H9 (cell line): ENCODE measurements at regions not wholly inside any gene's neighbourhood (a gene's known extent, or its start where the extent isn't known, plus 50 kb on each side); places are given as distances from the start of the nearest gene placed in this dataset.

Source experiments
- DNase-seq: peaks from one replicate; pipeline ENCODE4 v3.0.0-alpha.2; 2017
- H2AFZ ChIP-seq: one replicate; pipeline ENCODE4 v1.6.1; 2013; ENCODE audit warnings: mild to moderate bottlenecking, low read length, control low read depth, moderate library complexity
- H2AK5ac ChIP-seq: 2 replicates; pipeline ENCODE4 v1.6.1; 2013; ENCODE audit warnings: low read length, control low read depth, mixed read lengths; ENCODE audit not compliant: insufficient read length
- H2BK120ac ChIP-seq: one replicate; pipeline ENCODE4 v1.6.1; 2013; ENCODE audit warnings: low read depth, mild to moderate bottlenecking, low read length, control low read depth, inconsistent platforms; ENCODE audit not compliant: poor library complexity, severe bottlenecking
- H2BK12ac ChIP-seq: 2 replicates; pipeline ENCODE4 v1.6.1; 2013; ENCODE audit warnings: low read length, control low read depth, mixed read lengths, low read depth; ENCODE audit not compliant: insufficient read length
- H2BK15ac ChIP-seq: 2 replicates; pipeline ENCODE4 v1.6.1; 2013; ENCODE audit warnings: low read depth, low read length, control low read depth
- H2BK20ac ChIP-seq: one replicate; pipeline ENCODE4 v1.6.1; 2013; ENCODE audit warnings: low read depth, mild to moderate bottlenecking, low read length, control low read depth, inconsistent platforms; ENCODE audit not compliant: poor library complexity, severe bottlenecking
- H2BK5ac ChIP-seq: 2 replicates; pipeline ENCODE4 v1.6.1; 2013; ENCODE audit warnings: low read length, control low read depth, mixed read lengths; ENCODE audit not compliant: insufficient read length
- H3K14ac ChIP-seq: 2 replicates; pipeline ENCODE4 v1.6.1; 2013; ENCODE audit warnings: low read length, control low read depth; ENCODE audit not compliant: insufficient read depth
- H3K18ac ChIP-seq: 2 replicates; pipeline ENCODE4 v1.6.1; 2013; ENCODE audit warnings: low read depth, mild to moderate bottlenecking, mixed read lengths, low read length, control low read depth; ENCODE audit not compliant: insufficient read length
- H3K23ac ChIP-seq: 2 replicates; pipeline ENCODE4 v1.6.1; 2013; ENCODE audit warnings: low read length, control low read depth, mixed read lengths, low read depth; ENCODE audit not compliant: insufficient read length
- H3K23me2 ChIP-seq: 2 replicates; pipeline ENCODE4 v1.6.1; 2013; ENCODE audit warnings: low read depth, mild to moderate bottlenecking, mixed read lengths, low read length, control low read depth; ENCODE audit not compliant: insufficient read length, poor library complexity, severe bottlenecking
- H3K27ac ChIP-seq: 2 replicates; pipeline ENCODE4 v1.5.1; 2013; ENCODE audit warnings: low read length, control low read depth, mixed read lengths, low read depth; ENCODE audit not compliant: insufficient read length
- H3K27me3 ChIP-seq: 2 replicates; pipeline ENCODE4 v1.6.1; 2013; ENCODE audit warnings: low read length, control low read depth, inconsistent platforms; ENCODE audit not compliant: insufficient read depth
- H3K4ac ChIP-seq: 2 replicates; pipeline ENCODE4 v1.6.1; 2013; ENCODE audit warnings: low read depth, mild to moderate bottlenecking, control low read depth, inconsistent platforms, low read length, moderate library complexity
- H3K4me1 ChIP-seq: 2 replicates; pipeline ENCODE4 v1.6.1; 2013; ENCODE audit warnings: low read length, control low read depth, inconsistent platforms; ENCODE audit not compliant: insufficient read depth
- H3K4me2 ChIP-seq: 2 replicates; pipeline ENCODE4 v1.6.1; 2013; ENCODE audit warnings: low read length, control low read depth, mixed read lengths; ENCODE audit not compliant: insufficient read length, insufficient read depth
- H3K56ac ChIP-seq: 2 replicates; pipeline ENCODE4 v1.6.1; 2013; ENCODE audit warnings: low read depth, mild to moderate bottlenecking, mixed read lengths, low read length, control low read depth; ENCODE audit not compliant: insufficient read length
- H3K79me1 ChIP-seq: 2 replicates; pipeline ENCODE4 v1.6.1; 2013; ENCODE audit warnings: low read depth, mild to moderate bottlenecking, moderate library complexity, low read length, control low read depth, inconsistent platforms; ENCODE audit not compliant: insufficient read depth, poor library complexity, severe bottlenecking
- H3K79me2 ChIP-seq: 2 replicates; pipeline ENCODE4 v1.6.1; 2013; ENCODE audit warnings: low read length, control low read depth, inconsistent platforms; ENCODE audit not compliant: insufficient read depth
- H3K9ac ChIP-seq: 2 replicates; pipeline ENCODE4 v1.6.1; 2013; ENCODE audit warnings: low read length, control low read depth, mixed read lengths; ENCODE audit not compliant: insufficient read length; ENCODE audit errors: extremely low read depth
- H3K9me3 ChIP-seq: one replicate; pipeline ENCODE4 v1.6.1; 2013; ENCODE audit warnings: low read depth, low read length, inconsistent platforms; ENCODE audit not compliant: control insufficient read depth
- H3T11ph ChIP-seq: one replicate; pipeline ENCODE4 v1.6.1; 2013; ENCODE audit warnings: mild to moderate bottlenecking, low read length, control low read depth, inconsistent platforms
- H4K20me1 ChIP-seq: one replicate; pipeline ENCODE4 v1.6.1; 2013; ENCODE audit not compliant: control insufficient read depth, insufficient read length, insufficient read depth
- H4K5ac ChIP-seq: 2 replicates; pipeline ENCODE4 v1.6.1; 2013; ENCODE audit warnings: low read depth, mild to moderate bottlenecking, mixed read lengths, low read length, control low read depth; ENCODE audit not compliant: insufficient read length
- H4K8ac ChIP-seq: replicated peaks from 2 replicates; pipeline ENCODE4 v1.6.1; 2013; ENCODE audit warnings: low read length, control low read depth, mixed read lengths, low read depth; ENCODE audit not compliant: insufficient read length
- H4K91ac ChIP-seq: 2 replicates; pipeline ENCODE4 v1.6.1; 2013; ENCODE audit warnings: low read depth, mild to moderate bottlenecking, moderate library complexity, mixed read lengths, low read length, control low read depth; ENCODE audit not compliant: insufficient read length
- H3K27ac Mint-ChIP-seq, 3 experiments: 2 replicates in 2 of 3; 3 replicates in 1 of 3; pipeline ENCODE4 v1.8.0; 2020 to 2021; ENCODE audit warnings: mixed read lengths in 3 of 3, mild to moderate bottlenecking in 1 of 3, moderate library complexity in 1 of 3
- H3K27me3 Mint-ChIP-seq: 2 replicates; pipeline ENCODE4 v1.8.0; 2021; ENCODE audit warnings: low read depth, mild to moderate bottlenecking, moderate library complexity, mixed read lengths
- H3K36me3 Mint-ChIP-seq, 3 experiments: 2 replicates in 2 of 3; 3 replicates in 1 of 3; pipeline ENCODE4 v1.8.0; 2020 to 2021; ENCODE audit warnings: low read depth in 3 of 3, mixed read lengths in 3 of 3; ENCODE audit not compliant: insufficient read depth in 1 of 3
- H3K4me1 Mint-ChIP-seq, 2 experiments: 2 replicates each; pipeline ENCODE4 v1.8.0; 2020; ENCODE audit warnings: mixed read lengths in 2 of 2
- H3K4me3 Mint-ChIP-seq, 2 experiments: 2 replicates in 1 of 2; 3 replicates in 1 of 2; pipeline ENCODE4 v1.8.0; 2020 to 2021; ENCODE audit warnings: mild to moderate bottlenecking in 2 of 2, mixed read lengths in 2 of 2, moderate library complexity in 1 of 2
- H3K9me3 Mint-ChIP-seq, 2 experiments: 2 replicates in 1 of 2; 3 replicates in 1 of 2; pipeline ENCODE4 v1.8.0; 2020; ENCODE audit warnings: mild to moderate bottlenecking in 2 of 2, mixed read lengths in 2 of 2, moderate library complexity in 1 of 2
- WGBS: extraction: QIAGEN DNeasy Blood & Tissue Kit; methylation state at CpG from one replicate; pipeline ENCODE4 v1.1.7; 2013; ENCODE audit warnings: missing lambda C conversion rate, low lambda C conversion rate, mixed read lengths; ENCODE audit not compliant: insufficient read length; ENCODE audit errors: extremely low coverage; 5-methylcytosine and 5-hydroxymethylcytosine counted together
- TF ChIP-seq, protein P1 (sequence below): fragments of 200-600 bp; sonication (generic); conservative IDR thresholded peaks from 3 replicates; pipeline ENCODE4 v1.8.0; 2021; ENCODE audit warnings: antibody characterized with exemption, mild to moderate bottlenecking

DNA sequence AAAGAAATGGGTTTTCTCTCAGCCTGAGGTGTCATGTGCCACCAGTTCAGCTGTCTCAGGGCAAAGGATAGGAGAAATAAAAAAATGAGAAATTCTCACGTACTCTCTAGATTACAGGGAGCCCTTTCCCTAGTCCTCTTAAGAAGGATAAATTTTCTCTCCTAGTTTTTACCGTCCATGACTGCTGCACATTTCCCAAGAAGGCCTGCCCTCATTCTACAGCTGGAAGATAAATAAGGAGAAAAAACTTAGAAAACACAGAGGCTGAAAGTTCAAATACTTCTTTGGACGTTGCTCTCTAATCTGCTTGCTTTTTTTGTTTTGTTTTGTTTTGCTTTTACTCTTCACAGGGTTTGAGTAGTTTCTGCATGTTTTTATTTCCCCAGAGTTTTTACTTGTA, 211.9 kb downstream of the DCAF12L2 start:
- H3K18ac ChIP-seq, result no peak overlapping the region
- H3K4me1 Mint-ChIP-seq, result peaks cover 0 to 2% of the 10 kb centered on the region in 2 experiments; a peak in 1 of 4 replicates
- H3K4ac ChIP-seq, result no peak overlapping the region
- no peak overlapping the region for H2BK120ac ChIP-seq
- H3K9me3 ChIP-seq, result no peaks in the 10 kb centered on the region
- H3K36me3 Mint-ChIP-seq, result no peaks in the 10 kb centered on the region
- no peaks in the 10 kb centered on the region for H3K23me2 ChIP-seq
- H3K14ac ChIP-seq, result no peak overlapping the region
- no peak overlapping the region for H3K9ac ChIP-seq
- H2BK12ac ChIP-seq, result no peak overlapping the region
- no peak overlapping the region for H3K27ac ChIP-seq
- H3K79me1 ChIP-seq, result no peaks in the 10 kb centered on the region
- no peak overlapping the region for H3K56ac ChIP-seq
- no peak overlapping the region for H2AFZ ChIP-seq
- no peak overlapping the region for H2BK5ac ChIP-seq
- TF ChIP-seq, protein P1, sequence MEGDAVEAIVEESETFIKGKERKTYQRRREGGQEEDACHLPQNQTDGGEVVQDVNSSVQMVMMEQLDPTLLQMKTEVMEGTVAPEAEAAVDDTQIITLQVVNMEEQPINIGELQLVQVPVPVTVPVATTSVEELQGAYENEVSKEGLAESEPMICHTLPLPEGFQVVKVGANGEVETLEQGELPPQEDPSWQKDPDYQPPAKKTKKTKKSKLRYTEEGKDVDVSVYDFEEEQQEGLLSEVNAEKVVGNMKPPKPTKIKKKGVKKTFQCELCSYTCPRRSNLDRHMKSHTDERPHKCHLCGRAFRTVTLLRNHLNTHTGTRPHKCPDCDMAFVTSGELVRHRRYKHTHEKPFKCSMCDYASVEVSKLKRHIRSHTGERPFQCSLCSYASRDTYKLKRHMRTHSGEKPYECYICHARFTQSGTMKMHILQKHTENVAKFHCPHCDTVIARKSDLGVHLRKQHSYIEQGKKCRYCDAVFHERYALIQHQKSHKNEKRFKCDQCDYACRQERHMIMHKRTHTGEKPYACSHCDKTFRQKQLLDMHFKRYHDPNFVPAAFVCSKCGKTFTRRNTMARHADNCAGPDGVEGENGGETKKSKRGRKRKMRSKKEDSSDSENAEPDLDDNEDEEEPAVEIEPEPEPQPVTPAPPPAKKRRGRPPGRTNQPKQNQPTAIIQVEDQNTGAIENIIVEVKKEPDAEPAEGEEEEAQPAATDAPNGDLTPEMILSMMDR, result no peak
- no peak overlapping the region for H3K4me3 Mint-ChIP-seq
- WGBS, result no CpG with 5 or more reads among the region's 3 CpGs
- H4K5ac ChIP-seq, result no peak overlapping the region
- H4K20me1 ChIP-seq, result no peaks in the 10 kb centered on the region
- H3K27me3 Mint-ChIP-seq, result no peaks in the 10 kb centered on the region
- H3K27ac Mint-ChIP-seq, result no peak overlapping the region
- H4K8ac ChIP-seq, result no peak overlapping the region
- H2AK5ac ChIP-seq, result no peak overlapping the region
- H4K91ac ChIP-seq, result no peak overlapping the region
- H3K27me3 ChIP-seq, result no peaks in the 10 kb centered on the region
- DNase-seq, result no peak
- H3K4me1 ChIP-seq, result no peaks in the 10 kb centered on the region
- H2BK20ac ChIP-seq, result no peak overlapping the region
- no peak overlapping the region for H3T11ph ChIP-seq
- H2BK15ac ChIP-seq, result no peak overlapping the region
- no peak overlapping the region for H3K4me2 ChIP-seq
- no peaks in the 10 kb centered on the region for H3K79me2 ChIP-seq
- no peak overlapping the region for H3K23ac ChIP-seq
- peaks cover 0 to 30% of the 10 kb centered on the region in 2 experiments; a peak in 2 of 5 replicates for H3K9me3 Mint-ChIP-seq
